Hematopoietic multipotent progenitor cell treated with erythropoietin and hydrocortisone succinate and interleukin-3 and kit ligand, for 6 days (in vitro differentiated cells): ENCODE measurements at regions not wholly inside any gene's neighbourhood (a gene's known extent, or its start where the extent isn't known, plus 50 kb on each side); places are given as distances from the start of the nearest gene placed in this dataset.

Experiments used
- DNase-seq: peaks from one replicate; pipeline ENCODE4 v3.0.0-alpha.2; 2015

DNA sequence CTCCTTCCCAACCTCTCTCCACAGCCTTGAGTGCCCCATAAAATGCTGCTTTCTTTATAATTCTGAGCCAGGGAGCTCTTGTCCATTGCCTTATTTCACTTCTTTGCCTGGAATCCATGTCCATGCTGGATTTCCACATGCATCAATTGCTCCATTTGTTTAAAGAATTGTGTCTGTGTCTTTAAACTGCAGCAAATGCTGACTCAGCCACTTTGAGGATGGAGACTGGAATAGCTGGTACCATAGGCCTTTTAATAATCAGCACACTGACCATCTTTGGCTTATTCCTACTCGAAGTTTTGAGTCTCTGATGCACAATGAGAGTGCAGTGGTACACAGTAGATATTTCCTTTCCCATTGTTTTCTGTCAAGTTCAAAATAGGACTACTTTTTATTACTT is 318.8 kb downstream of the LRIG3 start:
- DNase-seq: no peak

DNA sequence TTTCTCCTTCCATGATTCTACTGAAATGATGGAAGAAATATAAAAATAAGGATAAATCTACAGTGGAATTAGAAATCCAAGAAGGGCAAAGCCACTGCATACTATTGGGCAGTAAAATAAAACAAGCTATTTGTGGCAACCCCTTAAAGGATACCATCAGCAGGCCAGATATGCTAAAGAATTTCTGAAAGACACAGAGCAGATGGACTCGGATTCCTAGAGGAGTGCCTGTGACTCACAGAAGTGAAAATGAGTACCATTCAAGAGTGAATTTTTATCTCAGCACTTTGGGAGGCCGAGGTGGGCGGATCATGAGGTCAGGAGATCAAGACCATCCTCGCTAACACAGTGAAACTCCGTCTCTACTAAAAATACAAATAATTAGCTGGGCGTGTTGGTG is 318.1 kb downstream of the LRIG3 start:
- no peak for DNase-seq

GRCh38 chr12:58602736-58603135 is 317.6 kb downstream of the LRIG3 start:
- DNase-seq: no peak

GRCh38 chr12:58607805-58608204 is 312.5 kb downstream of the LRIG3 start:
- DNase-seq: no peak

DNA sequence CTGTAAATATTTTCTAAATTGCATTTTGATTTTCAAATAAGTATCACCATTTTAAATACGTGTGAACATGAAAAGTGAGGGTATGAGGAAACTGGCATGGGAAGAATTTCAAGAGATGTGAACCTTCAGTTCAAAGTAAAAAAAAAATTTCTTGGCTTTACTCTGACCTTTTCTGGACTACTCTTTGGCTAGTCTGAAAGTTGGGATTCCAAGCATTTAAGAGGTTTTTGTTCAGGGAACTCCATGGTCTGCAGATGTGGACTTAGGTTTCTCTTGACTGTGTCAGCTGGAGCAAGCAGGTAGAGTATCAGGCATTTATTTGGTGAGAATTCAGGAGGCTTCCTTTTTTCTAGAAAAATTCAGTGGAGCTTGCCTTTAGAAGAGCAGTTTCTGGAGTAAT is 311.6 kb downstream of the LRIG3 start:
- no peak for DNase-seq

DNA sequence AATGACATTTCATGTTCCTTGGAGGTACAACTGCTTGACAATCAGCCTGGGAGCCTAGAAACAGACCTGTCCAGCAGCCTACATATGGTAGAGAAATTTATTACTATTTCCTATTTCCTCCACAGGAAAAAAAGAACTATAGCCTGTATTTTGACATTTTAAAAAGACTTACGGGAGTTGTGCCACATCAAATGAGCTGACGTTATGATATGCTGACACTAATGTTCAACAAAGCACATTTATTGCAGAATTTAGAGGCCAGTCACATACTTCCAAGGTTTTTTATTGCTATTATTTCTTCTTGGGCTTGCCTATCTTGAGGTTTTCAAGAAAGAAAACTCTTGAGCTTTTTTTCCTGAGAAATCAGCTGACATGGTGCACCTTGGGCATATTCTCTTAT is 305.3 kb downstream of the LRIG3 start:
- DNase-seq: no peak

GRCh38 chr12:58615576-58615975 is 304.7 kb downstream of the LRIG3 start:
- no peak for DNase-seq

GRCh38 chr12:58616618-58617017 is 303.7 kb downstream of the LRIG3 start:
- DNase-seq: no peak

GRCh38 chr12:58621126-58621525 is 299.2 kb downstream of the LRIG3 start:
- DNase-seq: no peak

- DNase-seq: no peak
Observed at GRCh38 chr12:58629376-58629775, 290.9 kb downstream of the LRIG3 start.

DNA sequence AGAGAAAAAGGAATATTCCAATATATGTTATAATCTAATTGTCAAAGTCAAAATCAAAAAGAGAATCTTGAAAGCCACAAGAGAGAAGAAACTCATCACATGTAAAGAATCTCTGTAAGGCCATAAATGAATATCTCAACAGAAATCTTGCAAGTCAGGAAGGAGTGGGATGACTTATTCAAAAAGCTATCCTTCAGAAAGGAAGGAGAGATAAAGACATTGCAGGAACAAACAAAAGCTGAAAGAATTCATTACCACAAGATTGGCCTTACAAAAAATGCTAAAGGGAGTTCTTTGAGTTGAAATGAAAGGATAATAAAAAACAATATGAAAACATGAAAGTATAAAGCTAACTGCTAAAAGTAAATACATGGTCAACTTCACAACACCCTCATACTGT is 286.8 kb downstream of the LRIG3 start:
- no peak for DNase-seq

- DNase-seq: peak; percentile 3
Observed at GRCh38 chr12:58639318-58639934, 280.9 kb downstream of the LRIG3 start.

DNA sequence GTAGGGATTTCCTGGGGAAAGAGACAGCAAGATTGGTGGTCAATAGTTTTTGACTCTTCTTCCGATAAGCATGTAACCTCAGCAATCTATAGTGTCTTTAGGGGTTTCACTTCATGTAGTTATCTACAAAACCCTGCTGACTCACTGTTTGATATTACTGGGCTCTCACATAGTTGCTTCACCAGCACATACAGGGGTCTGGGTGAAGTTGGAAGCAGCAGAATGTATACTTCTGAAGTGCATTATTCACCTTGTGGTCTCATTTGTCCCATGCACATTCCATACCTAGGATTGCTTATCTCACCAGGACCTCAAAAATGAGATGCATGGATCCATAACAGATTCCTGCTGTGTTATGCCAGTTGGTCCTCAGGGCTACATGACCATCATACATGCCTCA is 280.0 kb downstream of the LRIG3 start:
- DNase-seq: no peak

DNA sequence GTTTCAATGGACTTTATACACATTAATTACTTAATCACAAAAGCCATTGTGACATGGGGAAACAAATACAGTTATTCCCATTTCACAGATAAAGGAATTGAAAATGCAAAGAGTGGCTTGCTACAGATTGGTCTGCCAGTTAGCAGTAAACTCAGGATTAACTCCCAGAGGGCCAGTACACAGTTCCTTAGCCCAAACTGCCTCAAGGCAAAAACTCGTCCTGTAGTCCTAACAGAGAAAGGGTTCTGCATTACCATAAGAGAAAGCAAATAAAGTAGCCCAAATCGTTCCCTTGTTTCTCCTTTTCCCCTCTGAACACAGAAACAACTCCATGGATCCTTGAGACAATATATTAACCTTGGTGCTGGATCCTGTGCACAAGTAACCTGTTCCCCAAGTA is 274.4 kb downstream of the LRIG3 start:
- no peak for DNase-seq

DNA sequence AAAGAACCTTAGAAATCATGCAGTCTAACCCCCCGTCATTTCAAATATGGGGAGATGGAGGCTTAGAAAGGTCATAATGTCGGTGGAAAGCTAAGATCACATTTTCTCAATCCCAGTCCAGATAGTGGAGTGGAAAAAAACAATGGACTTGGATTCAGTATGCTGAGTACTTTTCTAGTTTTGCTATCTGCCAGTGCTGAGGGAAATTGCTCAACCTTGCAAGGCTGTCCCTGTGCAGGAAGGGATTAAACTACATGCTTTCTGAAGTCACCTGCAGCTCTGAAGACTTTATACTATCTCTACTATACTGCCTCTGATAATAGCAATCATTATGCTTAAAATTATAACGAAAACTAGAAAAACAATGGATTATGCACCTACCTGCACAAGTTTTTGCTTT is 272.8 kb downstream of the LRIG3 start:
- DNase-seq: no peak

DNA sequence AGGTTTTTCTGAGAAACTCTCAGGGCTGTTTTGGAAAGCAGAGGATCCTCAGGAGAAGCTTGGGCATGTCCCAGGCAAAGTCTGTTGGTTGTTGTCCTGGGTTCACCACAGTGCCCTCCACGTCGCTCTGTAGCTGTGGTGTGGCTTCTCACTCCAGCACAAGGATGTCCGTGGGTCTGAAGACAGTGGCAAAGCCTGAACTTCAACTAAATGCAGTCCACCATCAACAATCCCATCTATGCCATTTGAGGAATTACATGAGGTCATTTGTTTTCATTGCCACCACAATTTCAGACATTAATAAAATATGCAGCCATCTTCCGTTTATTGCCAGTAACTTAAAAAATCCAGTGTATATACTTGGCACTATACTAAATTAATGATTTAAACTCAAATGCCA is 272.1 kb downstream of the LRIG3 start:
- no peak for DNase-seq

DNA sequence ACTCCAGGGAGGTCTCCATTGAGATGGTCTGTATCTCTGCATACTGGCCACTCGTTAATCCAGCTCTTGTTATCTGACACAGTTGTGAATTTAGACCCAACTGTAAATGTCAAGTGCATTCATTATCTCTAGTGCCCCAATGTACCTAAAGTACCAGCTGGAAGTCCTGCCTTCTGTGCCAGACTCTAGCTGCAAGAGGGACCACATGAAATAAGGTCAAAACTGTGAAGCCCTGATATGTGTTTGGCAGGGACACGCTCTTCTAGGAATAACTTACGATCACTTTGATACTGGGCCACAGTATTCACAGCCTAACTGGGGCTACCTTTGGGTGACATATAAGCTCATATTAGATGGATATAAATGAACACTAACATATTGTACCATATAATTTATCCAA is 268.5 kb downstream of the LRIG3 start:
- no peak for DNase-seq

GRCh38 chr12:58654021-58654420 is 266.3 kb downstream of the LRIG3 start:
- DNase-seq: no peak

GRCh38 chr12:58655375-58655774 is 264.9 kb downstream of the LRIG3 start:
- no peak for DNase-seq

DNA sequence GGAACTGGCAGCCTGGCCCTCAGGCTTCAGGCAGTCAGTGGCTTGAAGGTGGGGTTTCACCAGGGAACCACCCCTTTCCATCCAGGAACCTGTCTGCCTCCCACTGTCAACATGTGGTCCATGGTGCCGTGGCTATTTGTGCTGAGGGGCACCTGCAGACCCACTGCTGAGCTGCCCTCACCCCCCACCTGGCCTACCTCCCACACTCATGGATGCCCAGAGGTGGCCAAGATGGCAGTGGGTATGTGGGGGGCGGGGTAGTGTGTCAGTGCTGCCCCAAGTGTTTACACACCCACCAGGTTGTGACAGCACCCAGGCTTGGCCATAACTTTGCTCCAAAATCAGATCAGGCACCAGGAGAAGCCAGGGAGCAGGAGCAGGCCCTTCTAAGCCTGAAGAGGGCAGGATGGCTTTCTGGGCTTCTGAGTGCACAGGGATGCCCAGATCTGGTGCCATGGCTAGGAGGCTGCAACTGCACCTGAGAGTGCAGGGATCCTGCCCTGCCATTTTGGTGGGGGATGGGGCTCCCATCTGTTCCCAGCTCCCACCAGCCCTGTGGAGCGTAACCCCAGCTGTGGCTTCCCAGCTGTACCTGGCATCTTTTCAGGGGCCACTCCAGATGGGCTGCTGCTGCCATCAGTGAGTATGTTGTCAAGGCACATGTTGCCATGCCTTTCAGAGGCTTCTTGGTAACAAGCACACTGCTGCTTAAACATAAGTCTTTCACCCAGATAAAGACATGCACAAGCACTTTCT is 263.9 kb downstream of the LRIG3 start:
- no peak for DNase-seq

GRCh38 chr12:58657190-58657589 is 263.1 kb downstream of the LRIG3 start:
- DNase-seq: no peak

- no peak for DNase-seq
Observed at GRCh38 chr12:58665375-58665774, 254.9 kb downstream of the LRIG3 start.

GRCh38 chr12:58668233-58668632 is 252.1 kb downstream of the LRIG3 start:
- DNase-seq: no peak

- no peak for DNase-seq
Observed at GRCh38 chr12:58668871-58669270, 251.4 kb downstream of the LRIG3 start.

DNA sequence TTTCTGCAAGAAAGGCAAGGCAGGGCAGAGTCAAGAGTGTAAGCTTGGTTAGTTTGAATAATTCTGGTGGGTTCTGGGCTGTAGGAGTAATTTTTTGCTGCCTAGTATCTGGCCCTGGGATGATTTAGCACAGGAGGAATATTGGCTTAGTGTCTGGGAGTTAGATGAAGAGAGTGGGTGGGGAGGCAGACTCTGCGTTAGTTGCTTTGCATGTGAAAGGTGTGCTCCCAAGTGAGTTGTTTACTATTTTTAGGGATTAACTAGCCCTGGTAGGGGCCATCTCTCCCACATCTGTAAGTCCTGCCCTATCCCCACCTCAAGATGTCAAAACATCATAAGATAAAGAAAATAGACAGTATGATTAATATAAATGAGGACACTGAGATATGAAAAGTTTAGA is 249.7 kb downstream of the LRIG3 start:
- no peak for DNase-seq
